Inflammatory macrophage treated with lipopolysaccharide for 4 hours (primary cell): ENCODE measurements at regions not wholly inside any gene's neighbourhood (a gene's known extent, or its start where the extent isn't known, plus 50 kb on each side); places are given as distances from the start of the nearest gene placed in this dataset.
A peak's percentile ranks its signal among the peaks of the same experiment; 100 is the strongest.

Source experiments
- DNase-seq: peaks from one replicate; pipeline ENCODE4 v3.0.0-alpha.2; 2020

GRCh38 chr13:30125422-30126073 lies 181.8 kb downstream of the KATNAL1 start:
- no peak for DNase-seq

- DNase-seq = no peak
Observed at GRCh38 chr13:30124131-30124768, 183.1 kb downstream of the KATNAL1 start.

- no peak for DNase-seq
Observed at GRCh38 chr13:30123575-30123974, 183.8 kb downstream of the KATNAL1 start.

GRCh38 chr13:30121666-30122065 lies 185.7 kb downstream of the KATNAL1 start:
- no peak for DNase-seq

GRCh38 chr13:30121244-30121643 lies 186.1 kb downstream of the KATNAL1 start:
- no peak for DNase-seq

- no peak for DNase-seq
Observed at GRCh38 chr13:30120133-30120822, 187.1 kb downstream of the KATNAL1 start.

GRCh38 chr13:30119476-30119875 lies 187.9 kb downstream of the KATNAL1 start:
- no peak for DNase-seq

GRCh38 chr13:30116379-30116778 lies 191.0 kb downstream of the KATNAL1 start:
- DNase-seq = no peak

- DNase-seq = no peak
Observed at GRCh38 chr13:30115257-30115600, 192.1 kb downstream of the KATNAL1 start.

GRCh38 chr13:30114571-30115256 lies 192.6 kb downstream of the KATNAL1 start:
- DNase-seq = peak; percentile 78

GRCh38 chr13:30113983-30114570 lies 193.3 kb downstream of the KATNAL1 start:
- no peak for DNase-seq

- DNase-seq = no peak
Observed at GRCh38 chr13:30113551-30113950, 193.8 kb downstream of the KATNAL1 start.

GRCh38 chr13:30112602-30113435 lies 194.5 kb downstream of the KATNAL1 start:
- peak; percentile 82 for DNase-seq

- DNase-seq = peak; percentile 6
Observed at GRCh38 chr13:30111810-30112209, 195.5 kb downstream of the KATNAL1 start.

- no peak for DNase-seq
Observed at GRCh38 chr13:30110301-30111070, 196.9 kb downstream of the KATNAL1 start.

- no peak for DNase-seq
Observed at GRCh38 chr13:30109471-30110135, 197.7 kb downstream of the KATNAL1 start.

- no peak for DNase-seq
Observed at GRCh38 chr13:30108913-30109237, 198.5 kb downstream of the KATNAL1 start.

- DNase-seq = no peak
Observed at GRCh38 chr13:30108216-30108912, 199.0 kb downstream of the KATNAL1 start.

GRCh38 chr13:30107521-30108136 lies 199.7 kb downstream of the KATNAL1 start:
- DNase-seq = peak; percentile 89

GRCh38 chr13:30107121-30107520 lies 200.2 kb downstream of the KATNAL1 start:
- peak; percentile 92 for DNase-seq
